C4-2B (cell line): ENCODE measurements at regions not wholly inside any gene's neighbourhood (a gene's known extent, or its start where the extent isn't known, plus 50 kb on each side); places are given as distances from the start of the nearest gene placed in this dataset.

Experiments
- CTCF ChIP-seq: fragments of 450-650 bp; conservative IDR thresholded peaks from 2 replicates; pipeline ENCODE4 v1.5.1; 2017; ENCODE audit warnings: mild to moderate bottlenecking
- ZFX ChIP-seq: fragments of 450-650 bp; IDR thresholded peaks from 2 replicates; pipeline ENCODE4 v1.6.1; 2017

- TF ChIP-seq CTCF (no peak), ZFX (no peak)
These were observed 119.7 kb downstream of the CDC42EP3 start for GRCh38 chr2:37551783-37552182.
